Vagina (tissue), 2 donors: ENCODE measurements at regions not wholly inside any gene's neighbourhood (a gene's known extent, or its start where the extent isn't known, plus 50 kb on each side); places are given as distances from the start of the nearest gene placed in this dataset.

Experiments
- DNase-seq, 2 donors: peaks; one replicate each; pipeline ENCODE4 v3.0.0-alpha.2; 2017; ENCODE audit errors: extremely low spot score in 2 of 2
- H3K27ac ChIP-seq: fragments of 200-600 bp; sonication (generic); one replicate; pipeline ENCODE4 v1.5.1; 2019
- H3K27me3 ChIP-seq: fragments of 200-600 bp; sonication (generic); one replicate; pipeline ENCODE4 v1.5.1; 2019
- H3K36me3 ChIP-seq, 2 donors: fragments of 200-600 bp; sonication (generic); one replicate each; pipeline ENCODE4 v1.5.1; 2017 to 2019
- H3K4me1 ChIP-seq: fragments of 200-600 bp; sonication (generic); one replicate; pipeline ENCODE4 v1.5.1; 2019
- H3K4me3 ChIP-seq, 2 donors: fragments of 200-600 bp; sonication (generic); 1 replicate in 1 of 2; 2 replicates in 1 of 2; pipeline ENCODE4 v1.5.1; 2016 to 2019
- H3K9me3 ChIP-seq: fragments of 200-600 bp; sonication (generic); one replicate; pipeline ENCODE4 v1.5.1; 2019
- POLR2A ChIP-seq, 2 donors: fragments of 450-650 bp; IDR thresholded peaks; one replicate each; pipeline ENCODE4 v1.6.1; 2017; ENCODE audit warnings: antibody characterized with exemption in 2 of 2, mild to moderate bottlenecking in 2 of 2, moderate library complexity in 2 of 2
- POLR2AphosphoS5 ChIP-seq, 2 donors: sonication (generic); formaldehyde crosslinking; IDR thresholded peaks; one replicate each; pipeline ENCODE4 v1.9.0; 2017; ENCODE audit warnings: antibody characterized with exemption in 2 of 2, mild to moderate bottlenecking in 2 of 2, low read depth in 1 of 2; ENCODE audit not compliant: insufficient read depth in 1 of 2
- intact Hi-C: fragments of 100-400 bp; cut with DNase I; formaldehyde crosslinking; loops from one replicate; pipeline ENCODE4 v1.15.1; 2023
- TF ChIP-seq, protein P1 (sequence below), 3 experiments: fragments of 450-650 bp in 2 of 3; fragments of 200-600 bp in 1 of 3; sonication (generic) in 1 of 3; IDR thresholded peaks; one replicate each; pipeline ENCODE4 v1.5.1; 2017 to 2019; ENCODE audit warnings: antibody characterized with exemption in 3 of 3, mild to moderate bottlenecking in 2 of 3, moderate library complexity in 2 of 3

DNA sequence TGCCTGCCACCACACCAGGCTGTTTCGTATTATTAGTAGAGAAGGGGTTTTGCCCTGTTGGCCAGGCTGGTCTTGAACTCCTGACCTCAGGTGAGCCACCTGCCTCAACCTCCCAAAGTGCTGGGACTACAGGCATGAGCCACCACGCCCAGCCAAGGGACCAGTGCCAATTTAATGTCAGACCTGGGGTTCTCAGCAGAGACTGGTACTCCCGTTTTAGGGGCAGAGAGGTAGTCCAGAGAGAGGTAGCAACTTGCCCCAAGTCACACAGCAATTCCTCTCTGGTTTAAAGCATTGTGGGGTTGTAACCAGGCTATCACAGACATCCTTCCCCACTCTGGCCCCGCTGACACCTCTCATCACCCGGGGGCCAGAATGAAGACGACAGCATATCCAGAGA lies 112.1 kb downstream of the PTPRS start:
- Histone ChIP-seq H3K4me3 (no peak overlapping the region), H3K27ac (no peak overlapping the region), H3K27me3 (no peaks in the 10 kb centered on the region), H3K36me3 (peaks cover 0 to 11% of the 10 kb centered on the region in 2 donors), H3K9me3 (no peaks in the 10 kb centered on the region), H3K4me1 (peaks cover 4% of the 10 kb centered on the region)
- intact Hi-C loops: no loop called here
- DNase-seq: no peak
- no peak for TF ChIP-seq POLR2AphosphoS5 (IDR thresholded peaks at IDR 0.05; ENCODE audit: insufficient read depth in 1 of 2, low read depth in 1 of 2)

DNA sequence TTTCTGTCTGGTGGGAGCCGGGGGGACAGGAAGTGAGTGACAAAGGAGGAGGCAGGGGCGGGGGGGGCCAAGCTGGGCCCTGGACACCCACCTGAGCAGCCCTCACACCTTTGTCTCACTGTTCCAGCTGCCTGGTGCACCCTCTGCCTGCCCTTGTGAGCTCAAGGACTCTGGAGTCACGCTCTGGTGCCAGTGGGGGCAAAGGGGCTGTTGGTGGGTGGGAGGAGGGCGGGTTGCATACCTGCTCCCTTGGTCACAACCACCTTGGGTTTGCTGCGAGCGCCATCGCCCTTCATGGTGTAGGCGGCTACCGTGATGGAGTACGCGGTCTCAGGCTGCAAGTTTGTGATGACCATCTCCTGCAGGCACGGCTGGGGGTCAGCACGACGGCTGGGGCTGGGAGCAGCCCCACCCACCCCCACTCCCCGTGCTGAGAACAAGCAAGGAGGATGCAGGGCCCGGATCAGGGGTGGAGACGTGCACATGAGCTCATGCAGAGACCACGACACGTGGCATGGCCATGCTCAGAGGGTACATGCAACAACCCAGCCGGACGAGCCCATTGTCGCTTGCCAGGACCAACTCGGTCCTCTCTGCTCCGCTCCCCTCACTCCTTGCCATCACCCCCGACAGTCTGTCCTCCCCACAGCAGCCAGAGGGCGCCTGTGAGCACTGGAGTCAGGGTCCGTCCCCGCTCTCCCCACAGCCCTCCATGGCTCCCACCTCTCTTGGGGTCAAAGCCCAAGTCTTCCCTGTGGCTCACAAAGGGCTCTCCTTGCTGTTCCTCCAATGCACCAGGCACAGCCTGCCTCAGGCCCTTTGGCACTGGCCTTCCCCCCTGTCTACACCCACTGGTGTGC lies 114.9 kb downstream of the PTPRS start:
- no peak overlapping the region for H3K4me3 ChIP-seq
- peaks cover 0 to 28% of the 10 kb centered on the region in 2 donors for H3K36me3 ChIP-seq
- H3K9me3 ChIP-seq: no peaks in the 10 kb centered on the region
- DNase-seq: no peak
- peaks cover 4% of the 10 kb centered on the region for H3K4me1 ChIP-seq
- no peak for TF ChIP-seq POLR2A (IDR thresholded peaks at IDR 0.05)
- TF ChIP-seq, protein P1, sequence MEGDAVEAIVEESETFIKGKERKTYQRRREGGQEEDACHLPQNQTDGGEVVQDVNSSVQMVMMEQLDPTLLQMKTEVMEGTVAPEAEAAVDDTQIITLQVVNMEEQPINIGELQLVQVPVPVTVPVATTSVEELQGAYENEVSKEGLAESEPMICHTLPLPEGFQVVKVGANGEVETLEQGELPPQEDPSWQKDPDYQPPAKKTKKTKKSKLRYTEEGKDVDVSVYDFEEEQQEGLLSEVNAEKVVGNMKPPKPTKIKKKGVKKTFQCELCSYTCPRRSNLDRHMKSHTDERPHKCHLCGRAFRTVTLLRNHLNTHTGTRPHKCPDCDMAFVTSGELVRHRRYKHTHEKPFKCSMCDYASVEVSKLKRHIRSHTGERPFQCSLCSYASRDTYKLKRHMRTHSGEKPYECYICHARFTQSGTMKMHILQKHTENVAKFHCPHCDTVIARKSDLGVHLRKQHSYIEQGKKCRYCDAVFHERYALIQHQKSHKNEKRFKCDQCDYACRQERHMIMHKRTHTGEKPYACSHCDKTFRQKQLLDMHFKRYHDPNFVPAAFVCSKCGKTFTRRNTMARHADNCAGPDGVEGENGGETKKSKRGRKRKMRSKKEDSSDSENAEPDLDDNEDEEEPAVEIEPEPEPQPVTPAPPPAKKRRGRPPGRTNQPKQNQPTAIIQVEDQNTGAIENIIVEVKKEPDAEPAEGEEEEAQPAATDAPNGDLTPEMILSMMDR (IDR thresholded peaks at IDR 0.05): peak in 1 of 3 experiments; percentile 20
- intact Hi-C loops: no loop called here
- H3K27ac ChIP-seq: no peak overlapping the region
- no peaks in the 10 kb centered on the region for H3K27me3 ChIP-seq

DNA sequence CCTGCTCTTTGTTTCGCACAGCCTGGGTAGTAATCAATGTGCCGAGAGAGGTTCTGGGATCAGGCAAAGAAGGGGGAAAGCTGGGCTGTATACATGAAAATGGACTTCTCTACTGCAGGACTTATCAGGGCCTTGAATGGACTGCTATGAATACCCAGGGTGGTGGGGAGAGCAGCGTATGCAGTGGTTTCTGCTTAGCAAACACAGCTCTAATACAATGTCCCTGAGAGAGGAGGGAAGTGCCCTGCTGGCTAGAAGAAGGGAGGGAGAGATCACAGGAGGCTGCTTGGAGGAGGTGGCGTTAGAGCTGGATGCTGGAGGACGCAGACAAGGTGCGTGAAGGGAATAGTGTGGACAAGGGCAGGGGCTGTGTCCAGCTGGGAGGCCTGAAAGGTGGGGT lies 116.1 kb downstream of the PTPRS start:
- TF ChIP-seq, protein P1 (IDR thresholded peaks at IDR 0.05): no peak
- TF ChIP-seq POLR2A (IDR thresholded peaks at IDR 0.05) (no peak), POLR2AphosphoS5 (IDR thresholded peaks at IDR 0.05; ENCODE audit: insufficient read depth in 1 of 2, low read depth in 1 of 2) (no peak)
- intact Hi-C loops: no loop called here
- Histone ChIP-seq H3K36me3 (peaks cover 0 to 38% of the 10 kb centered on the region in 2 donors), H3K27me3 (no peaks in the 10 kb centered on the region), H3K4me3 (no peak overlapping the region), H3K4me1 (no peaks in the 10 kb centered on the region), H3K9me3 (no peaks in the 10 kb centered on the region), H3K27ac (no peak overlapping the region)
- no peak for DNase-seq

DNA sequence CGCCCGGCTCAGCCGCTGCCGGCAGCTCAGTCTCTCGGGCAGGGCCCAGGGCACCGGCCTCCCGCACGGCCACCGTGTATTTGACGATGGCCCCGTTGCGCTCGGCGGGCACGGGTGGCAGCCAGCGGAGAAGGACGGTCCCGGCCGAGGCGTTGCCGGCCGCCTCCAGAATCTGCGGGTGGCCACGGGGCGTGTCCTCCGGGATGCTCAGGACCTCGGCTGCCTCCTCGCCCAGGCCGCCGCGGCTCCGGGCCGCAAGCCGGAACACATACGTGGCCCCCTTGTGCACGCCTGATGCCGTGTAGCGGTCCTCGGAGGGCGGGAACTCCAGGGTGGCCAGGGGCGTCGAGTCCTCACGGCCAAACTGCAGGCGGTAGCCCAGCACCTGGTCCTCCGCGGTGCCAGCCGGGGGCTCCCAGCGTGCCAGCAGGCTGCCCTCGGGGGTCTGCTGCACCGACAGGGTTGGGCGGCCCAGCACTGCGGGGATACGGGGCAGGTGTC lies 117.7 kb downstream of the PTPRS start:
- no peak overlapping the region for H3K27ac ChIP-seq
- intact Hi-C loops: no loop called here
- H3K27me3 ChIP-seq: no peaks in the 10 kb centered on the region
- no peaks in the 10 kb centered on the region for H3K4me1 ChIP-seq
- H3K36me3 ChIP-seq: peaks cover 0 to 54% of the 10 kb centered on the region in 2 donors
- no peaks in the 10 kb centered on the region for H3K9me3 ChIP-seq
- DNase-seq: no peak
- no peak overlapping the region for H3K4me3 ChIP-seq
- TF ChIP-seq POLR2A (IDR thresholded peaks at IDR 0.05) (no peak), POLR2AphosphoS5 (IDR thresholded peaks at IDR 0.05; ENCODE audit: insufficient read depth in 1 of 2, low read depth in 1 of 2) (no peak)
- TF ChIP-seq, protein P1 (IDR thresholded peaks at IDR 0.05): no peak

DNA sequence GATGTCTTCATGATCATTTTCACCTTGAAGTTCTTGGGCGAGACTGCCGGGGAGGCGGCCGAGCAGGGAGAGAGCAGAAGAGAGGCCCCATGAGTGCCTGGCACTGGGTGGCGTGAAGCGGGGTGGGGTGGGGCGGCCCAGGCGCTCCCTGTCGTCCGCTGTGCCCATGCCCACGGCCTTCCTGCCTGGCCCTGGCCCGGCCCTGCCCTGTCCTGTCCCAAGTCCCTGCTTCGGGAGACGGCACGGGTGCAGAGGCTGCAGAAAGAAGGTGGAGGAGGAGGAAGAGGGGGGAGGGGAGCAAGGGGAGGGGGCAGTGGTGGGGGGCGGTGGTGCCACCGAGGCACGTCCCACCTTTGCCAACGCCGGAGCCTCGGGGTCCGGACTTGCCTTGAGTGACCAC lies 118.4 kb downstream of the PTPRS start:
- intact Hi-C loops: no loop called here
- Histone ChIP-seq H3K9me3 (no peaks in the 10 kb centered on the region), H3K27ac (no peak overlapping the region), H3K4me1 (no peaks in the 10 kb centered on the region), H3K4me3 (no peak overlapping the region), H3K27me3 (no peaks in the 10 kb centered on the region), H3K36me3 (peaks cover 0 to 61% of the 10 kb centered on the region in 2 donors)
- no peak for DNase-seq
- TF ChIP-seq, protein P1 (IDR thresholded peaks at IDR 0.05): no peak
- no peak for TF ChIP-seq POLR2A (IDR thresholded peaks at IDR 0.05)
- TF ChIP-seq POLR2AphosphoS5 (IDR thresholded peaks at IDR 0.05; ENCODE audit: insufficient read depth in 1 of 2, low read depth in 1 of 2): no peak
